Hindlimb muscle (tissue), 1 donor: ENCODE measurements at regions not wholly inside any gene's neighbourhood (a gene's known extent, or its start where the extent isn't known, plus 50 kb on each side); places are given as distances from the start of the nearest gene placed in this dataset.

Experiments used
- DNase-seq: peaks from one replicate; pipeline ENCODE4 v3.0.0-alpha.2; 2013

DNA sequence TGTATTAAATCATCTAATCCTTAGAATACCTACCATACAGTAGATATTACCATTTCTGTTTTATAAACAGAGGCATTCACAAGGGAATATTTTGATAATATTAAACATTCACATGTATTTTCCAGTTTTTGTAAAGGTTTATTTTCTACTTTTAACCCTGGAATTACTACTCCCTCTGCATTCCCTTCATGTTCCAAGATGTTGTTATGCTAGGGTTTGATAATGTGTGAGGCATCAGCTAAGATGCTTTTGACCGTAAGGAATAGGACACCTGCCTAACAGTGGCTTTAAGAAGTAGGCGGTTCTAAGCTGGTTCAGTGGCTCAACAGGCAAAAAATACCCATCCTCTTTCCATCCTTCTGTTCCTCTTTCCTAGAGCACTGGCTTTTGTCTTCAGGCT, 131.9 kb upstream of the USP24 start:
- no peak for DNase-seq

- DNase-seq: no peak
Observed at GRCh38 chr1:55346586-55346985, 131.4 kb upstream of the USP24 start.

DNA sequence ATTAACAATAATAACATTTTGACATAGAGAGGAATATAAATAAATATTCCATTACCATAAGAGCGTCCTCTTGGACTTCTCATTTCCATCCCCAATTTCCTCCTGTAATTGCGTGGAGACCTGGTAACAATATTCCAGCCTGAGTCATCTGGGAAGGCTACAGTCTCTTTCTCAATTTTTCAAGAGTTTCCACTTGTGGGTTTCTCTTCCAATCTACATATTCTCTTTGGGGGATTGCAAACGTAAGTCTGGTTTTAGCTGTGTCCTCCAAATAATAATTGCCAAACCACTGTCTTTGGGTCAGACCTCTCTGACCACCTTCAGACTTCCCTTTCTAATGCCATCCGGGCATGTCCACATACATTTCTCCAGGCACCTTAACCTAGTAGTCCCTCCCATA, 124.5 kb upstream of the USP24 start:
- no peak for DNase-seq

DNA sequence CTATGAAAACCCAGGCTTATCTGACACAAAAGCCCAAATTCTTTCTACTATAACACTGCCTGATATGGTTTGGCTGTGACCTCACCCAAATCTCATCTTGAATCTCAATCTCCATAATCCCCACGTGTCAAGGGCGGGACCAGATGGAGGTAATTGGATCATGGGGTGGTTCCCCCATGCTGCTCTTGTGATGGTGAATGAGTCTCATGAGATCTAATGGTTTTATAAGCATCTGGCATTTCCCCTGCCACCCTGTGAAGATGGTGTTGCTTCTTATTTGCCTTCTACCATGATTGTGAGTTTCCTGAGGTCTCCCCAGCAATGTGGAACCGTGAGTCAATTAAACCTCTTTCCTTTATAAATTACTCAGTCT, 123.3 kb upstream of the USP24 start:
- no peak for DNase-seq

DNA sequence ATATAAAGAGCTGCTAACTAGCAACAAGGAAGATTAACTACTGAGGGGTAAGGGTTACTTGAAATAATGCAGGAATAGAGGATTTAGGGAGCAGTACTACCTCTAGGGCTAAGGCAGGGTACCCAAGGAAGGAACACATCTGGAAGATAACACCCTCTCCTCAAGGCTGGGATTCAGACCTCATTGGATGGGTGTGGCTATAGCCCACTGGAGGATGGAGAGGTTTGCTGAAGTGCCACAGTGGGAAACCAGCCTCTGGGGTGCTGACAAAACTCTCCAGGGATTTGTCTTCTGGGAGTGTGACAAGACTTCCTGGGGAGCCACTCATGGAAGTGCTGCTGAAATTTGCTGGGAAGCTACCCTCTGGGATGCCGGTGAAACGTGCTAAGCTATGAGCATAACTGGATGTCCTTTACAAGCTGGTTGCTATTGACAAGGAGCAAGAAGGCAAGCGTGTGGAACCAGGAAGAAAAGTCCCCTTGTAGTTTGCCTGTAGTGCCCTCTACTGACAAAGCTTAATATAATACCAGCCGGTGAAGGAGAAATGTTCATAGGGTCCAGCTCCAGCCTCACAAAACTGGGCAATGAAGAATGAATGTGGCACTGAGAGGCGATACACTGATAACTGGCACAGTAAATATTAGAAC, 122.8 kb upstream of the USP24 start:
- DNase-seq: no peak

DNA sequence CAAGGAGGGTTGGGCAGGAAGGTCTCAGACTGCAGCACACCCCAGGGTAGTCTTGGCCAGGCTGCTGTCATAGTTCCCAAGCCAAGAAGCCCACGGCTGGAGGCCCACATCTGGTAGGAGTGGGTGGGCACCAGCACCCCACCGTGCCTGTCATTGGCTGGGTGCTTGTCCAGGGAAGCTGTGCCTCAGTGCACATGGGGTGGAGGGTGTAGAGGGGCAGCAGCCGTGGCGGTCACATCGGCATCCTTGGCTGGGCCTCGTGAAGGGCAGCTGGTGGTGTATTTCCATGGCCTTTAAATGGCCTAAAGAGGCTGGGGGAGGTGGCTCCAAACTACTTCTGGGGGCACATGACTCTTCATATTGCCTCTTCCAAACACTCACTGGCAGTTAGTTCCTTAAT, 119.6 kb upstream of the USP24 start:
- no peak for DNase-seq

- no peak for DNase-seq
Observed at GRCh38 chr1:55334160-55334559, 119.0 kb upstream of the USP24 start.

GRCh38 chr1:55333461-55333860, 118.3 kb upstream of the USP24 start:
- no peak for DNase-seq

- no peak for DNase-seq
Observed at GRCh38 chr1:55331351-55331750, 116.2 kb upstream of the USP24 start.

DNA sequence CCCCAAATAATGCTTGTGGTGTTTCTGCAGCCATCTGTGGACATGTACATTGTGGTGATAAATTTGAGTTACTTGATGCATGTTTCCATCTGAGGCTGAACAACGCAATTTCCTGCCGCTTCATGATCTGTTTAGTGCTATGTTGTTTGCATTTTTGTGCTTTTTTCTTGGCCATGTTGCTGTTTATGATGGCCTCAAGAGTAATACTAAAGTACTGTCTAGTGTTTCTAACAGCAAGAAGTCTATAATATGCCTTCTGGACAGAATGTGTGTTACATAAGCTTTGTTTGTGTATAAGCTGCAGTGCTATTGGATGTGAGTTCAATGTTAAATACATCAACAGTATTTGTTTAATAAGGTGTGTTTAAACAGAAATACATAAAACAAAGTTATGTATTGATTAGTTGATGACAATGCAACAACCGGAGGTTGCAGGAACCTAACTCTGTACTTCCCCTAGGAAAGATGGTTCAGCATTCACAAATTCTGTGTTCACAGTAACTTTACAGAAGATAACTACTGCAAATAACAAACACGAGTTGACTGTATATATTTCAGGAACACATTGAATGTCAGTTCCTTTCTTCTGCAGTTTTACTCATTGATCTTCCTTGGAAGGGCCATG, 114.8 kb upstream of the USP24 start:
- no peak for DNase-seq

DNA sequence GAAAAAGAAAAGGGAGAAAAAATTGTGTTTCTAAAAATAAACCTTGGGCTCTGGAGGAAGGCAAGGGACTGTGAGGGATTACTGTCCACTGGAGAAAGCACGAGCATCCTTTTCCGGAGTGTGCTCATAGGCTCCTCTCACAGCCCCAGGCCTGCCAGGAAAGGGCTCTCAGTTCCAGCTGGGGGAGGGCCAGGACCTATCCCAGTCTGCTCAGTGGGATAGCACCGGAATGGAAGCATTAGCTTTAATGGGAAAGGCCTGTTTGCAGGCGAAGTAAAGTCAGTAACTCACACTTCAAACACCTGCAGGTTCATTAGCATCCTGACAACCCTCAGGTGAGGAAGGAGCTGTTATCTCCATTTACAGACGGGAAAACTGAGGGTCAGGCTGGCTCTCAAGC, 113.9 kb upstream of the USP24 start:
- peak; percentile 77 for DNase-seq

DNA sequence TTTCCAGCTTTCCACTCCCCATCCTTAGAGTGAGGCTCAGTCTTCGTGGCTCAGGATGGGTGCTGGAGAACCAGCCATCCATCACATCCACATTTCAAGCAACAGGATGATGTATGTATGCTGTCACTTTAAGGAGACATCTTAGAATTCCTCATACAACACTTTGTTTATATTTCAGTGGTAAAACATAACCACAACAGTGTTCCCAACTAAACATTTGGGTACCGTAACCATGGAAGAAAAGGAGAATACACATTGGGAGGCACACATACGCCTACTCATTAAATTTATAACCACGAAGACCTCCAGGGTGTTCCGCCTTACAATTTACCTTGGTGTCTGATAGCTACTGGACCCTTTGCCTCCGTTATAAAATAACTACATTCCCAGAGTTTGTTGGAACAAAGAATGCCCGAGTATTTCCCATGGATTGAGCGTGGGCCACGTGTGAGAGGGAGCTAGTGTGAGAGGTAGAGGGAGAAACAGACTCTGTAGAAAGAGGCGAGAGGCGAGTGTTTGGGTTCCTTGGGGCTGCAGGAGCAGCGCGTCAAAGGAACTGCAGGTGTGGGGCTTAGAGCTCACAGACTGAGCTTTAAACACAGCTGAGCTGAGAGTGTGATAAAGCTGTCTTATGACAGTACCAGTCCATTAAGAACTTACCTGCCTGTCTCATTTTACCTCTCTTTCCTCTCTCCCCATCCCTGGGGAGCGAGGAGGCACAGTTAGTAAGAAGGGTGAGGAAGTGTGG, 111.5 kb upstream of the USP24 start:
- no peak for DNase-seq

DNA sequence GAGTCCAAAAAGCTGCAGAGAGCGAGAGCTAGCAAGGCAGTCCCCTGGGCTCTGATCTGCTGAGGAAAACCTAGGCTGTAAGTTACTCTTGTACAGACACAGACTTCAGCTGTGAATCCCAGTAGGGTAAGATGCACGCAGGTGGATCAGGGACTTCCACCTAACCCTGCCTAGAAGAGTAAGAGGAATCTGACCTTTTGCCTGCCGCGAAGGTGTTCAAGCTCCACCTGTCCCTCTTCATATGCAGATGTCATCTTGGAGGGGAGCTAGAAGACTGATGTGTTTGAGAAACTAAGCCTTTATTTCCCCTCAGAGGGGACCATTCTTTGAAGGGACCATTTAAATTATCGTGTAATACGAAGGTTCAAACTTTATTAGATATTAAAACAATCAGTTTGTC, 108.6 kb upstream of the USP24 start:
- no peak for DNase-seq

GRCh38 chr1:55322842-55323241, 107.7 kb upstream of the USP24 start:
- DNase-seq: no peak

DNA sequence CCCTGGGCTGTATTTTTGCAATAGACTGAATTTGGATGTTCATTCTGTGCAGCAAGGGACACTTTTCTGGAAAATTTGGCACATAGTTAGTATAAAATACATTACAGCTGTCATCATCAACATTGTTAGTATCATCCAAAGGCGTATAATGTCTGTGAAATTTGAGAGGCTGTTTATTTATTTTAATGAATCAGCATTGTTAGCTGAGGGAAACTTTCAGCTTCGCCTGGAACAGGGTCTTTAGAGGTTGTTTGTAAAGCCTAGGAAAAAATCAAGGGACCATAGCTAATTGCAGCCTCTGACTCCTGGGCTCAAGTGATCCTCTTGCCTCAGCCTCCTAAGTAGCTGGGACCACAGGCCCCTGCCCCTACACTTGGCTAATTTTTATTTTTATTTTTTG, 106.8 kb upstream of the USP24 start:
- DNase-seq: no peak

GRCh38 chr1:55320891-55321290, 105.7 kb upstream of the USP24 start:
- no peak for DNase-seq

- no peak for DNase-seq
Observed at GRCh38 chr1:55318116-55318817, 103.1 kb upstream of the USP24 start.

GRCh38 chr1:55317673-55318072, 102.5 kb upstream of the USP24 start:
- no peak for DNase-seq

DNA sequence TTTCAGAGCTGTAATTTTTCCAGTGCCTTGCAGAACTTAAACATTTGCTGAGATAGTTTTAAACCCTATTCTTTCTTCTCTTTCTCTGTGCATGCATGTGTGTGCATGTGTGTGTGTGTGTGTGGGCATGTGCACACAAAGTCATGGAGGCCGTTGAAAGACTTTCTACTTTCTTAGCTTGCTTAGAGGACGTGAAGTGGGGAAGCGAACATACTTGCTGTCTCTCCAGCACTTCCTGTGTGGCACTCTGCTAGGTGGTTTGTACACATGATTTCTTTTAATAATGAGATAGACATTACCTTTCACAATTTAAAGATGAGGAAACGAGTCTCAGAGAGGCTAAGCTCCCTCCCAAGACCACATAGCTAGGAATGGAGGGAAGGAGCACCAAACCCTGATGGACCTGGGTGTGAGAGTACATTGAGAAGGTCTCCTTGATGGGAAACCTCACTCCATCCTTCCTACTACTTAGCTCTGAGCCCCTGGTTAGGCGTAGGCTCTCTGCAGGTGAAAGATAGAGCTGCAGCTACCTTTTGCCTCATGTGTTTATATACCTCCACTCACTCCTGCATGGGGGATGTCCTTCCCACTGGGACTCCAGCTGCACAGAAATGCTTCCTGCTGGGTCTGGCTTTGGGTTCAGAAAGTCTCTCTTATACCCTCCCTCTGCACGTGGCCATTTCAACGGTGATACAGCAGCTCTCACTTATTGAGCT, 101.9 kb upstream of the USP24 start:
- DNase-seq: no peak

DNA sequence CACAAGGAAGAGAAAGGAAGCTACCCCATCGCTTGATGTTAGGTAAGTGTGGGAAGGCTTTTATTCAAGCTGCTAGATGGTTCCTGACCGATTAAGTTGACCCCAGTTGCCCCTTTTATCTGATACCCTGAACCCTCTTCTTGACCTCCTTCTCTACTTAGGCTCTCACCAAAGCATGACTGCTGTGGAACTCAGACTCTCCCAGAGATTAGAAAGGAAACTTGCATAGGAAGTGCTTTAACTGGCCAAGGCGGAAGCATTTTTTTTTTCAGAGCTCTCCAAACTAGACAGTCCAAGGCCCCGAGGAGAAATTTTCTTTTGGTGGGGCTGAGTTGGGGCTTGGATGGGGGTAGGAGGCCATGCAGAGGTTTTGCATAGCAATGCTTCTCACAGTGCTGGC, 101.3 kb upstream of the USP24 start:
- no peak for DNase-seq

DNA sequence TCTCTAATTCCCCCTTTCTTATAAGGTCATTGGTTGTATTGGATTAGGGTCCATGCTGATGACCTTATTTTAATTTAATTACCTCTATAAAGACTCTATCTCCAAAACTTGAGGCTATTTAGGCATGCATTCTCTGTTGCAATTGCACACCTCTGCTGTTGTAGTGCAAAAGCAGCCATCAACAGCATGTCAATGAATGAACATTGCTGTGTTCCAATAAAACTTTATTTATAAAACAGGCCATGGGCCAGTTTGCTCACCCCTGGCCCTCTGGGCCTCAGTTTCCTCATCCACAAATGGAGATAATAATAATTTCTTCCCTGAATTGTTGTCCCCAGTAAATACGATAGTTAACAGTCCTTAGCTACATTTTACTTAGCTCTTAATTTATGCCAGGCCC, 100.4 kb upstream of the USP24 start:
- DNase-seq: no peak

DNA sequence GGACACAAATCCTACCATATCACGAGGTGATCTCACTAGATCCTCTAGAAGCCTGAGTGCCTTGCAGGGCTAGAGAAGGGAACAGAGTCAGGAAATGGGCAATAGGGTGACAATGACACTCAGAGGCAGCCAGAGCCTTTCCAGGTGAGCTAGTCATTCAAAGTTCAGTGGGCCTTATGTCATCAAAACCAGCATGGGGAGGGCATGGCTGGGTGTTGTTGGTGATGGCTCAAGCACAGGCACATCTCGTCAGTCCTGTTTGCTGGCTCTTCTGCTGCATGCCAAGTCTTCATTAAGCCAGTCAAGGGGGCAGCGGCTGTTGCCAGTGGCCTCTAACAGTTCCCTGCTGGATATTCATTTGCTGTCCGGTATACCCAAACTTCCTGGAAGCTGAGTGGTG, 99.6 kb upstream of the USP24 start:
- no peak for DNase-seq

- DNase-seq: no peak
Observed at GRCh38 chr1:55313903-55314302, 98.7 kb upstream of the USP24 start.
